K562 (cell line): ENCODE measurements at regions not wholly inside any gene's neighbourhood (a gene's known extent, or its start where the extent isn't known, plus 50 kb on each side); places are given as distances from the start of the nearest gene placed in this dataset.

Experiments
- ATAC-seq: fragments of 200-7000 bp; cut with Tn5 transposase; 3 replicates; pipeline ENCODE4 v1.9.1; 2020; ENCODE audit warnings: moderate library complexity
- BruUV-seq: library from RNA; stranded (reverse); fragments of 400-500 nt; replicated peaks from 2 replicates; lab custom pipeline; 2021; lab: Mats Ljungman, UMichigan
- CTCF ChIA-PET: fragments of 300-600 bp; formaldehyde crosslinking; extraction: SDS; loops from one replicate; lab custom pipeline; 2021; ENCODE audit warnings: low intra/inter-chr PET ratio; lab: Yijun Ruan, JAX
- POLR2A ChIA-PET: fragments of 300-600, 350-650 bp; sonication (Branson Sonifier 250); formaldehyde crosslinking; extraction: SDS; loops from one replicate; lab custom pipeline; 2021; ENCODE audit warnings: antibody characterized with exemption, inconsistent platforms; lab: Yijun Ruan, JAX
- DNase-seq, 4 experiments: peaks; one replicate each; pipeline versions ENCODE4 v3.0.0 to v3.0.0-alpha.2; 2011 to 2018; ENCODE audit warnings: low spot score in 3 of 4, mixed read lengths in 3 of 4; ENCODE audit errors: extremely low read depth in 1 of 4
- FAIRE-seq: peaks from 2 replicates; lab custom pipeline; 2011; peaks lifted over from hg19 to GRCh38; lab: Jason Lieb, UNC
- H2AFZ ChIP-seq: 2 replicates; pipeline ENCODE4 v1.6.0; 2011; ENCODE audit warnings: low read depth, low read length, control low read depth, inconsistent platforms
- H3K27ac ChIP-seq: fragments of 200-600 bp; 3 replicates; pipeline ENCODE4 v1.8.0; 2011; ENCODE audit warnings: low read depth, mild to moderate bottlenecking, control low read depth, inconsistent platforms, low read length, moderate library complexity, mixed read lengths; ENCODE audit errors: extremely low read depth
- H3K27me3 ChIP-seq, 2 experiments: fragments of 300-600 bp in 1 of 2; 2 replicates in 1 of 2; 3 replicates in 1 of 2; pipeline versions ENCODE4 v1.6.0 to v1.8.0; 2011; ENCODE audit warnings: inconsistent platforms in 2 of 2, low read length in 2 of 2, mild to moderate bottlenecking in 1 of 2, mixed read lengths in 1 of 2, moderate library complexity in 1 of 2; ENCODE audit not compliant: control insufficient read depth in 2 of 2, insufficient read depth in 2 of 2
- H3K36me3 ChIP-seq: fragments of 300-600 bp; 3 replicates; pipeline ENCODE4 v1.8.0; 2011; ENCODE audit warnings: mild to moderate bottlenecking, low read length, inconsistent platforms; ENCODE audit not compliant: control insufficient read depth, insufficient read depth
- H3K4me1 ChIP-seq, 2 experiments: fragments of 200-600 bp in 1 of 2; replicated peaks in 1 of 2; 2 replicates in 1 of 2; 3 replicates in 1 of 2; pipeline versions ENCODE4 v1.5.1 to v1.8.0; 2011; ENCODE audit warnings: inconsistent platforms in 2 of 2, low read length in 2 of 2, mild to moderate bottlenecking in 1 of 2, mixed read lengths in 1 of 2, moderate library complexity in 1 of 2; ENCODE audit not compliant: control insufficient read depth in 2 of 2, insufficient read depth in 2 of 2
- H3K4me2 ChIP-seq: 2 replicates; pipeline ENCODE4 v1.6.1; 2011; ENCODE audit warnings: low read length, control low read depth, inconsistent platforms, mixed read lengths; ENCODE audit not compliant: insufficient read depth
- H3K4me3 ChIP-seq: fragments of 200-600 bp; sonication (generic), shearing (Covaris generic); 2 replicates; pipeline ENCODE4 v1.5.1; 2016; ENCODE audit warnings: control low read depth, inconsistent platforms
- H3K79me2 ChIP-seq: fragments of 200-600 bp; 3 replicates; pipeline ENCODE4 v1.8.0; 2011; ENCODE audit warnings: low read length, inconsistent platforms; ENCODE audit not compliant: control insufficient read depth, insufficient read depth
- H3K9ac ChIP-seq, 2 experiments: 2 replicates each; pipeline versions ENCODE4 v1.6.0 to v1.6.1; 2011; ENCODE audit warnings: low read depth in 2 of 2, low read length in 2 of 2, control low read depth in 1 of 2, inconsistent platforms in 1 of 2, mild to moderate bottlenecking in 1 of 2, mixed read lengths in 1 of 2; ENCODE audit not compliant: insufficient read depth in 1 of 2
- H3K9me1 ChIP-seq: one replicate; pipeline ENCODE4 v1.6.0; 2011; ENCODE audit warnings: inconsistent platforms, mild to moderate bottlenecking, low read length, moderate library complexity; ENCODE audit not compliant: control insufficient read depth, insufficient read depth
- H3K9me3 ChIP-seq: replicated peaks from 2 replicates; pipeline ENCODE4 v1.5.1; 2011; ENCODE audit warnings: low read depth, low read length, inconsistent platforms; ENCODE audit not compliant: control insufficient read depth, insufficient read depth
- H4K20me1 ChIP-seq: replicated peaks from 2 replicates; pipeline ENCODE4 v1.6.1; 2011; ENCODE audit warnings: low read length, inconsistent platforms, mixed read lengths; ENCODE audit not compliant: control insufficient read depth, insufficient read depth
- ARHGAP35 ChIP-seq: fragments of 450-650 bp; IDR thresholded peaks from 2 replicates; pipeline ENCODE4 v1.6.1; 2018; ENCODE audit not compliant: partially characterized antibody
- CCAR2 ChIP-seq: fragments of 200-400 bp; formaldehyde crosslinking; IDR thresholded peaks from 2 replicates; pipeline ENCODE4 v1.6.1; 2017; ENCODE audit warnings: mild to moderate bottlenecking, low read depth, low read length
- FOXJ3 ChIP-seq: sonication (generic); formaldehyde crosslinking; IDR thresholded peaks from 2 replicates; pipeline ENCODE4 v1.4.0; 2020; ENCODE audit warnings: mild to moderate bottlenecking, missing genetic modification reagents
- HMG20B ChIP-seq: fragments of 250-450 bp; sonication (Bioruptor Pico); IDR thresholded peaks from 2 replicates; pipeline ENCODE4 v1.5.0; 2021; ENCODE audit warnings: mild to moderate bottlenecking
- POLR2B ChIP-seq: fragments of 450-650 bp; IDR thresholded peaks from 2 replicates; pipeline ENCODE4 v1.6.1; 2018; ENCODE audit warnings: low read depth; ENCODE audit not compliant: partially characterized antibody
- SAFB ChIP-seq: fragments of 200-400 bp; formaldehyde crosslinking; IDR thresholded peaks from 2 replicates; pipeline ENCODE4 v1.6.1; 2017; ENCODE audit warnings: low read depth, low read length, borderline replicate concordance
- ZKSCAN3 ChIP-seq: fragments of 250-450 bp; sonication (Bioruptor Pico); IDR thresholded peaks from 2 replicates; pipeline ENCODE4 v1.4.0; 2020
- ZNF316 ChIP-seq: fragments of 450-650 bp; IDR thresholded peaks from 2 replicates; pipeline ENCODE4 v1.6.1; 2016
- ZNF583 ChIP-seq: fragments of 250-450 bp; sonication (Bioruptor Pico); IDR thresholded peaks from 2 replicates; pipeline ENCODE4 v1.4.0; 2020
- in situ Hi-C: fragments of 300-500 bp; cut with MboI; formaldehyde crosslinking; loops from 4 replicates; pipeline ENCODE4 v1.15.0; 2018; ENCODE audit warnings: inconsistent platforms, mixed read lengths
- intact Hi-C: fragments of 100-400 bp; cut with micrococcal nuclease; formaldehyde crosslinking; loops from 2 replicates; pipeline ENCODE4 v1.14.2; 2022
- TF ChIP-seq, protein P1 (sequence below): fragments of 250-450 bp; sonication (Bioruptor Pico); IDR thresholded peaks from 2 replicates; pipeline ENCODE4 v1.4.0; 2020; ENCODE audit warnings: mild to moderate bottlenecking, moderate library complexity

DNA sequence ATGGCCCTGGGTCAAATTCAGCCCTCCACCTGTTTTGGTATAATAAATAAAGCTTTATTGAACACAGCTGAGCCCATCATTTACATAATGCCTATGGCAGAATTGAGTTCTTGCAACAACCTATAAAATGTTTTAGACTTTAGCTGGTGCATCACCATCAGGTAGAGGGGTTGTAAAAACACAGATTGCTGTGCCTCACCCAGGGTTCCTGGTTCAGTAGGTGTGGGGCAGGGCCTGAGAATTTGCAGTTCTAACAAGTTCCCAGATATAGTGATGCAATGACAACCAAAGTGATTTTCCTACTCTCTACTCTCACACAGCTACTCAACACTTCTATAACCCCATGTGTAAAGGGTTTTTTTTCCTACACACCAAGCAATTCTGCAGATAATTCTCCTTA is 120.0 kb upstream of the EGFL6 start:
- intact Hi-C loops, result no loop called here
- Histone ChIP-seq H3K9me1 (no peaks in the 10 kb centered on the region), H3K4me2 (no peak overlapping the region)
- no TSS peak for BruUV-seq
- POLR2A ChIA-PET, result no interaction called here
- DNase-seq (no peak), ATAC-seq (no peak)
- TF ChIP-seq, protein P1, sequence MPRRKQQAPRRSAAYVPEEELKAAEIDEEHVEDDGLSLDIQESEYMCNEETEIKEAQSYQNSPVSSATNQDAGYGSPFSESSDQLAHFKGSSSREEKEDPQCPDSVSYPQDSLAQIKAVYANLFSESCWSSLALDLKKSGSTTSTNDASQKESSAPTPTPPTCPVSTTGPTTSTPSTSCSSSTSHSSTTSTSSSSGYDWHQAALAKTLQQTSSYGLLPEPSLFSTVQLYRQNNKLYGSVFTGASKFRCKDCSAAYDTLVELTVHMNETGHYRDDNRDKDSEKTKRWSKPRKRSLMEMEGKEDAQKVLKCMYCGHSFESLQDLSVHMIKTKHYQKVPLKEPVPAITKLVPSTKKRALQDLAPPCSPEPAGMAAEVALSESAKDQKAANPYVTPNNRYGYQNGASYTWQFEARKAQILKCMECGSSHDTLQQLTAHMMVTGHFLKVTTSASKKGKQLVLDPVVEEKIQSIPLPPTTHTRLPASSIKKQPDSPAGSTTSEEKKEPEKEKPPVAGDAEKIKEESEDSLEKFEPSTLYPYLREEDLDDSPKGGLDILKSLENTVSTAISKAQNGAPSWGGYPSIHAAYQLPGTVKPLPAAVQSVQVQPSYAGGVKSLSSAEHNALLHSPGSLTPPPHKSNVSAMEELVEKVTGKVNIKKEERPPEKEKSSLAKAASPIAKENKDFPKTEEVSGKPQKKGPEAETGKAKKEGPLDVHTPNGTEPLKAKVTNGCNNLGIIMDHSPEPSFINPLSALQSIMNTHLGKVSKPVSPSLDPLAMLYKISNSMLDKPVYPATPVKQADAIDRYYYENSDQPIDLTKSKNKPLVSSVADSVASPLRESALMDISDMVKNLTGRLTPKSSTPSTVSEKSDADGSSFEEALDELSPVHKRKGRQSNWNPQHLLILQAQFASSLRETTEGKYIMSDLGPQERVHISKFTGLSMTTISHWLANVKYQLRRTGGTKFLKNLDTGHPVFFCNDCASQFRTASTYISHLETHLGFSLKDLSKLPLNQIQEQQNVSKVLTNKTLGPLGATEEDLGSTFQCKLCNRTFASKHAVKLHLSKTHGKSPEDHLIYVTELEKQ (CRISPR knock-in tag), result no peak
- no peak for TF ChIP-seq CCAR2
- TF ChIP-seq HMG20B (CRISPR knock-in tag), result no peak
- no peak for TF ChIP-seq SAFB
- no peak for TF ChIP-seq FOXJ3 (CRISPR knock-in tag)
- TF ChIP-seq ZNF316, result no peak
- no peak for TF ChIP-seq ARHGAP35
- no peak for TF ChIP-seq POLR2B
- no peak for TF ChIP-seq ZNF583 (CRISPR knock-in tag)
- no peak for TF ChIP-seq ZKSCAN3 (CRISPR knock-in tag)
- TF ChIP-seq, all 486 proteins: peak for 0
- Histone ChIP-seq H4K20me1 (no peaks in the 10 kb centered on the region), H3K4me1 (no peaks in the 10 kb centered on the region), H3K4me3 (no peak overlapping the region), H2AFZ (no peak overlapping the region), H3K27me3 (peaks cover 0 to 6% of the 10 kb centered on the region in 2 experiments; a peak in 3 of 5 replicates), H3K9me3 (no peaks in the 10 kb centered on the region), H3K79me2 (no peaks in the 10 kb centered on the region), H3K27ac (no peak overlapping the region), H3K9ac (no peak overlapping the region), H3K36me3 (no peaks in the 10 kb centered on the region)
- CTCF ChIA-PET, result no interaction called here
- FAIRE-seq, result no peak
- in situ Hi-C loops, result no loop called here
